Common myeloid progenitor, CD34-positive (primary cell): ENCODE measurements at regions not wholly inside any gene's neighbourhood (a gene's known extent, or its start where the extent isn't known, plus 50 kb on each side); places are given as distances from the start of the nearest gene placed in this dataset.

ENCODE experiments used
- CTCF ChIA-PET: fragments of 350-600 bp; sonication (Branson Sonifier 250); formaldehyde crosslinking; loops from one replicate; lab custom pipeline; 2021; ENCODE audit warnings: antibody characterized with exemption; lab: Charles Lee
- POLR2A ChIA-PET: fragments of 350-600 bp; sonication (Branson Sonifier 250); formaldehyde crosslinking; loops from one replicate; lab custom pipeline; 2021; ENCODE audit warnings: antibody characterized with exemption; lab: Charles Lee
- DNase-seq, 3 donors: peaks; one replicate each; pipeline versions ENCODE4 v3.0.0 to v3.0.0-alpha.2; 2013
- H3K27ac ChIP-seq, 2 experiments: 1 replicate in 1 of 2; 2 replicates in 1 of 2; pipeline ENCODE4 v1.7.0; 2013; ENCODE audit warnings: inconsistent platforms in 2 of 2, low read length in 2 of 2, mild to moderate bottlenecking in 2 of 2, low read depth in 1 of 2, moderate library complexity in 1 of 2; ENCODE audit not compliant: severe bottlenecking in 2 of 2, insufficient read depth in 1 of 2, poor library complexity in 1 of 2
- H3K27me3 ChIP-seq, 5 experiments: replicated peaks in 2 of 5; 1 replicate in 3 of 5; 2 replicates in 2 of 5; pipeline versions ENCODE4 v1.6.1 to v1.7.0; 2013; ENCODE audit warnings: low read length in 4 of 5, mild to moderate bottlenecking in 2 of 5, moderate library complexity in 2 of 5, inconsistent platforms in 1 of 5; ENCODE audit not compliant: insufficient read depth in 5 of 5, control insufficient read depth in 4 of 5
- H3K36me3 ChIP-seq, 4 experiments: 1 replicate in 2 of 4; 2 replicates in 2 of 4; pipeline versions ENCODE4 v1.6.1 to v1.7.0; 2013; ENCODE audit warnings: low read length in 3 of 4, control low read depth in 1 of 4, mild to moderate bottlenecking in 1 of 4; ENCODE audit not compliant: control insufficient read depth in 4 of 4, insufficient read depth in 4 of 4
- H3K4me1 ChIP-seq, 4 experiments: 1 replicate in 3 of 4; 2 replicates in 1 of 4; pipeline versions ENCODE4 v1.6.1 to v1.7.1; 2013; ENCODE audit warnings: low read length in 3 of 4, mild to moderate bottlenecking in 3 of 4, control low read depth in 1 of 4, inconsistent platforms in 1 of 4, moderate library complexity in 1 of 4; ENCODE audit not compliant: control insufficient read depth in 4 of 4, insufficient read depth in 4 of 4; ENCODE audit errors: control extremely low read depth in 1 of 4
- H3K4me3 ChIP-seq, 7 experiments: 1 replicate in 4 of 7; 2 replicates in 3 of 7; pipeline versions ENCODE4 v1.5.1 to v1.7.0; 2013; ENCODE audit warnings: mild to moderate bottlenecking in 7 of 7, low read length in 6 of 7, moderate library complexity in 6 of 7, inconsistent platforms in 2 of 7, low read depth in 2 of 7, control low read depth in 1 of 7; ENCODE audit not compliant: insufficient read depth in 4 of 7, control insufficient read depth in 1 of 7; ENCODE audit errors: extremely low read depth in 1 of 7
- H3K9me3 ChIP-seq, 5 experiments: 1 replicate in 4 of 5; 2 replicates in 1 of 5; pipeline versions ENCODE4 v1.6.1 to v1.7.1; 2013; ENCODE audit warnings: low read length in 4 of 5, mild to moderate bottlenecking in 2 of 5, inconsistent platforms in 1 of 5, low read depth in 1 of 5, moderate library complexity in 1 of 5; ENCODE audit not compliant: control insufficient read depth in 4 of 5, insufficient read depth in 2 of 5; ENCODE audit errors: control extremely low read depth in 1 of 5
- WGBS: methylation state at CpG from one replicate; pipeline ENCODE4 v1.1.5; 2013; ENCODE audit not compliant: insufficient coverage; 5-methylcytosine and 5-hydroxymethylcytosine counted together

GRCh38 chr3:98963546-98963945 lies 62.1 kb upstream of the DCBLD2 start:
- Histone ChIP-seq H3K36me3 (no peaks in the 10 kb centered on the region), H3K4me3 (no peak overlapping the region), H3K9me3 (no peaks in the 10 kb centered on the region), H3K4me1 (no peaks in the 10 kb centered on the region), H3K27me3 (peaks cover 0 to 1% (median 0%) of the 10 kb centered on the region in 5 experiments), H3K27ac (no peak overlapping the region)
- no peak for DNase-seq
- ChIA-PET CTCF (no interaction called here), POLR2A (interaction anchor here (0.5 kb wide), 1 partner anchor 10 kb away, joined by 3 read pairs; no protein-coding TSS in a partner anchor)
- 100% methylated on average over 2 of the region's 2 CpGs for WGBS

- DNase-seq: no peak
- ChIA-PET POLR2A (no interaction called here), CTCF (no interaction called here)
- Histone ChIP-seq H3K36me3 (no peaks in the 10 kb centered on the region), H3K4me3 (no peak overlapping the region), H3K27me3 (peaks cover 0 to 1% (median 0%) of the 10 kb centered on the region in 5 experiments), H3K4me1 (no peaks in the 10 kb centered on the region), H3K9me3 (no peaks in the 10 kb centered on the region), H3K27ac (no peak overlapping the region)
Measured at GRCh38 chr3:98962951-98963350, 61.5 kb upstream of the DCBLD2 start.

- CTCF ChIA-PET: no interaction called here
- WGBS: 92% methylated on average over 2 of the region's 4 CpGs
- H3K27me3 ChIP-seq: peaks cover 0 to 1% (median 0%) of the 10 kb centered on the region in 5 experiments
- DNase-seq: no peak
- H3K4me3 ChIP-seq: no peak overlapping the region
- H3K4me1 ChIP-seq: no peaks in the 10 kb centered on the region
- H3K9me3 ChIP-seq: no peaks in the 10 kb centered on the region
- POLR2A ChIA-PET: no interaction called here
- no peaks in the 10 kb centered on the region for H3K36me3 ChIP-seq
- no peak overlapping the region for H3K27ac ChIP-seq
Measured at GRCh38 chr3:98962189-98962930, 60.9 kb upstream of the DCBLD2 start.

- Histone ChIP-seq H3K9me3 (no peaks in the 10 kb centered on the region), H3K27ac (no peak overlapping the region), H3K27me3 (peaks cover 0 to 1% (median 0%) of the 10 kb centered on the region in 5 experiments), H3K4me3 (no peak overlapping the region), H3K4me1 (no peaks in the 10 kb centered on the region), H3K36me3 (no peaks in the 10 kb centered on the region)
- ChIA-PET CTCF (interaction anchor here (0.9 kb wide), 1 partner anchor 15 kb away, joined by 3 read pairs; no protein-coding TSS in a partner anchor), POLR2A (no interaction called here)
- WGBS: 80% methylated on average over 1 of the region's 2 CpGs
- DNase-seq: no peak
Measured at GRCh38 chr3:98961161-98962155, 60.0 kb upstream of the DCBLD2 start.

- no peak for DNase-seq
- Histone ChIP-seq H3K27me3 (peaks cover 0 to 1% (median 0%) of the 10 kb centered on the region in 5 experiments), H3K36me3 (no peaks in the 10 kb centered on the region), H3K4me3 (no peak overlapping the region), H3K27ac (no peak overlapping the region), H3K9me3 (no peaks in the 10 kb centered on the region), H3K4me1 (no peaks in the 10 kb centered on the region)
- ChIA-PET CTCF (no interaction called here), POLR2A (no interaction called here)
- WGBS: no CpG with 5 or more reads among the region's 2 CpGs
Measured at GRCh38 chr3:98957681-98958080, 56.2 kb upstream of the DCBLD2 start.

- DNase-seq: no peak
- no peaks in the 10 kb centered on the region for H3K4me1 ChIP-seq
- no peaks in the 10 kb centered on the region for H3K36me3 ChIP-seq
- no peak overlapping the region for H3K27ac ChIP-seq
- no peaks in the 10 kb centered on the region for H3K9me3 ChIP-seq
- ChIA-PET POLR2A (no interaction called here), CTCF (no interaction called here)
- peaks cover 0 to 1% (median 0%) of the 10 kb centered on the region in 5 experiments for H3K27me3 ChIP-seq
- no peak overlapping the region for H3K4me3 ChIP-seq
Measured at GRCh38 chr3:98956008-98956407, 54.5 kb upstream of the DCBLD2 start.
